DND-41 (cell line): ENCODE measurements at regions not wholly inside any gene's neighbourhood (a gene's known extent, or its start where the extent isn't known, plus 50 kb on each side); places are given as distances from the start of the nearest gene placed in this dataset.

Source experiments
- ATAC-seq: fragments of 200-7000 bp; cut with Tn5 transposase; 3 replicates; pipeline ENCODE4 v1.9.1; 2021; ENCODE audit warnings: low read depth; ENCODE audit not compliant: insufficient read depth
- DNase-seq: peaks from one replicate; pipeline ENCODE4 v3.0.0-alpha.2; 2020
- H2AFZ ChIP-seq: 2 replicates; pipeline ENCODE4 v1.6.0; 2012; ENCODE audit warnings: low read depth, low read length
- H3K27ac ChIP-seq: 2 replicates; pipeline ENCODE4 v1.5.1; 2012; ENCODE audit warnings: low read length, inconsistent platforms
- H3K27me3 ChIP-seq: fragments of 200-600 bp; sonication (generic); 2 replicates; pipeline ENCODE4 v1.6.0; 2012; ENCODE audit warnings: low read length, mild to moderate bottlenecking, inconsistent platforms; ENCODE audit not compliant: insufficient read depth, poor library complexity
- H3K36me3 ChIP-seq: 2 replicates; pipeline ENCODE4 v1.5.1; 2012; ENCODE audit warnings: low read length, inconsistent platforms; ENCODE audit not compliant: insufficient read depth
- H3K4me1 ChIP-seq: 2 replicates; pipeline ENCODE4 v1.5.1; 2012; ENCODE audit warnings: mild to moderate bottlenecking, low read length; ENCODE audit not compliant: insufficient read depth
- H3K4me2 ChIP-seq: 2 replicates; pipeline ENCODE4 v1.6.0; 2012; ENCODE audit warnings: mild to moderate bottlenecking, moderate library complexity, low read length, inconsistent platforms; ENCODE audit not compliant: insufficient read depth
- H3K4me3 ChIP-seq, 2 experiments: fragments of 200-600 bp in 1 of 2; shearing (Covaris generic) in 1 of 2; 2 replicates each; pipeline ENCODE4 v1.5.1; 2012 to 2016; ENCODE audit warnings: inconsistent platforms in 2 of 2, low read length in 2 of 2, mild to moderate bottlenecking in 2 of 2, low read depth in 1 of 2, moderate library complexity in 1 of 2
- H3K79me2 ChIP-seq: 2 replicates; pipeline ENCODE4 v1.6.0; 2012; ENCODE audit warnings: low read length, inconsistent platforms; ENCODE audit not compliant: insufficient read depth
- H3K9ac ChIP-seq: 2 replicates; pipeline ENCODE4 v1.6.0; 2012; ENCODE audit warnings: low read depth, mild to moderate bottlenecking, inconsistent platforms, low read length, moderate library complexity
- H3K9me3 ChIP-seq: 2 replicates; pipeline ENCODE4 v1.5.1; 2012; ENCODE audit warnings: low read length, moderate library complexity, mild to moderate bottlenecking, inconsistent platforms; ENCODE audit not compliant: insufficient read depth, severe bottlenecking
- H4K20me1 ChIP-seq: 2 replicates; pipeline ENCODE4 v1.6.0; 2012; ENCODE audit warnings: low read length; ENCODE audit not compliant: insufficient read depth
- EZH2 ChIP-seq: IDR thresholded peaks from 3 replicates; pipeline ENCODE4 v1.6.1; 2012; ENCODE audit warnings: borderline replicate concordance, low read depth, mild to moderate bottlenecking, moderate library complexity, low read length, inconsistent platforms; ENCODE audit not compliant: severe bottlenecking
- TF ChIP-seq, protein P1 (sequence below): IDR thresholded peaks from 2 replicates; pipeline ENCODE4 v1.5.1; 2012; ENCODE audit warnings: borderline replicate concordance, low read length, moderate library complexity, mild to moderate bottlenecking; ENCODE audit not compliant: poor library complexity, severe bottlenecking; ENCODE audit errors: extremely low read depth

GRCh38 chr4:41870035-41870434 lies 65.2 kb upstream of the TMEM33 start:
- TF ChIP-seq, protein P1, sequence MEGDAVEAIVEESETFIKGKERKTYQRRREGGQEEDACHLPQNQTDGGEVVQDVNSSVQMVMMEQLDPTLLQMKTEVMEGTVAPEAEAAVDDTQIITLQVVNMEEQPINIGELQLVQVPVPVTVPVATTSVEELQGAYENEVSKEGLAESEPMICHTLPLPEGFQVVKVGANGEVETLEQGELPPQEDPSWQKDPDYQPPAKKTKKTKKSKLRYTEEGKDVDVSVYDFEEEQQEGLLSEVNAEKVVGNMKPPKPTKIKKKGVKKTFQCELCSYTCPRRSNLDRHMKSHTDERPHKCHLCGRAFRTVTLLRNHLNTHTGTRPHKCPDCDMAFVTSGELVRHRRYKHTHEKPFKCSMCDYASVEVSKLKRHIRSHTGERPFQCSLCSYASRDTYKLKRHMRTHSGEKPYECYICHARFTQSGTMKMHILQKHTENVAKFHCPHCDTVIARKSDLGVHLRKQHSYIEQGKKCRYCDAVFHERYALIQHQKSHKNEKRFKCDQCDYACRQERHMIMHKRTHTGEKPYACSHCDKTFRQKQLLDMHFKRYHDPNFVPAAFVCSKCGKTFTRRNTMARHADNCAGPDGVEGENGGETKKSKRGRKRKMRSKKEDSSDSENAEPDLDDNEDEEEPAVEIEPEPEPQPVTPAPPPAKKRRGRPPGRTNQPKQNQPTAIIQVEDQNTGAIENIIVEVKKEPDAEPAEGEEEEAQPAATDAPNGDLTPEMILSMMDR: no peak
- no peak for TF ChIP-seq EZH2
- Histone ChIP-seq H3K9me3 (no peaks in the 10 kb centered on the region), H3K27me3 (peaks cover 9% of the 10 kb centered on the region), H3K36me3 (no peaks in the 10 kb centered on the region), H2AFZ (no peak overlapping the region), H3K9ac (no peak overlapping the region), H3K4me3 (no peak overlapping the region), H3K79me2 (no peaks in the 10 kb centered on the region), H3K27ac (no peak overlapping the region), H3K4me2 (no peak overlapping the region), H4K20me1 (no peaks in the 10 kb centered on the region), H3K4me1 (no peaks in the 10 kb centered on the region)
- DNase-seq: no peak
- no peak for ATAC-seq

- Histone ChIP-seq H4K20me1 (no peaks in the 10 kb centered on the region), H3K27me3 (peaks cover 7% of the 10 kb centered on the region), H2AFZ (no peak overlapping the region), H3K9me3 (no peaks in the 10 kb centered on the region), H3K4me1 (no peaks in the 10 kb centered on the region), H3K27ac (no peak overlapping the region), H3K4me3 (no peak overlapping the region), H3K9ac (no peak overlapping the region), H3K4me2 (no peak overlapping the region), H3K36me3 (no peaks in the 10 kb centered on the region), H3K79me2 (no peaks in the 10 kb centered on the region)
- no peak for TF ChIP-seq EZH2
- TF ChIP-seq, protein P1: no peak
- ATAC-seq (no peak), DNase-seq (no peak)
Measured at GRCh38 chr4:41866799-41867677, 68.2 kb upstream of the TMEM33 start.

DNA sequence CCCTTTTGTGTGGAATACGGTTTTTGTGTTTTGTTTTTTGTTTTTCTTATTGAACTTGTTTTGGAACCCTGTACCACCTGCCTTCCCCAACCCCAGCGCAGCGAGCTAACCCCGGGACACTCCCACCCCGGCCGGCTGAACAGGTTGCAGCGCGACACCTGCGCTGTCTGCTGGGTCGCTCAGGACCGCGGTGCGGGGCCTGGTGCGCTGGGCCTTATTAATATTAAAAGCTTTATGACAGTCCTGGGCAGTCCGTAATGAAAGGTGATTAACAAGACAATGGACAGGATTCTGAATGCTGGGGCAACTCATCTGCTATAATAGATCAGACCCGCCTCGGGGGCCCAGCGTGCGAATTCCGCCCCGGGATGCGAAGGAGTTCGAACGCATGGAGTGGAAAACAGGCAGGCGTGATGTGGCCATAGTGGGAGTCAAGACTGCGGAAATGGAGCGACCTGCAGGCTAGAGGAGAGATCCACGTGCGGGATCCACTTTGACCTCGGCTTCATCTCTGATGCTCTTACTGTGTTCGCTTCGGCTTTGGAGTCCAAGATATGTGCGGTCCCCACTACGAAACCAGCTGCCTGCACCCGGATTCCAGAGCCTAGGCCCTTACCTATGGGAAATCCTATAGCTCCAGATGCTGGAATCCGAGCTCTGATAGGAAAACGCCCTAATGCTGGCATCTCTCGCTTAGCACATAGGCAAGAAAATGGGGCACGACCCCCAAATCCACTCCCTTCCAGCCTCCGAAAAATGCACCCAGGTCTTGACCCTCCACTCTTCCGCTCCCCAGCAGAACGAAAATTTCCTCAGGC lies 69.0 kb upstream of the TMEM33 start:
- no peaks in the 10 kb centered on the region for H4K20me1 ChIP-seq
- H3K79me2 ChIP-seq: no peaks in the 10 kb centered on the region
- no peaks in the 10 kb centered on the region for H3K4me1 ChIP-seq
- H3K36me3 ChIP-seq: no peaks in the 10 kb centered on the region
- TF ChIP-seq EZH2: no peak
- TF ChIP-seq, protein P1: no peak
- no peak overlapping the region for H3K27ac ChIP-seq
- no peak overlapping the region for H3K9ac ChIP-seq
- H3K9me3 ChIP-seq: no peaks in the 10 kb centered on the region
- ATAC-seq (no peak), DNase-seq (no peak)
- no peak overlapping the region for H3K4me2 ChIP-seq
- H3K4me3 ChIP-seq: no peak overlapping the region
- no peak overlapping the region for H2AFZ ChIP-seq
- H3K27me3 ChIP-seq: peaks cover 7% of the 10 kb centered on the region
